PC-3 (cell line): ENCODE measurements at regions not wholly inside any gene's neighbourhood (a gene's known extent, or its start where the extent isn't known, plus 50 kb on each side); places are given as distances from the start of the nearest gene placed in this dataset.

ENCODE experiments used
- ATAC-seq: fragments of 200-7000 bp; cut with Tn5 transposase; 2 replicates; pipeline ENCODE4 v1.9.1; 2020; ENCODE audit warnings: mild to moderate bottlenecking, moderate library complexity
- BruUV-seq: library from RNA; stranded (reverse); fragments of 400-500 nt; replicated peaks from 2 replicates; lab custom pipeline; 2021; lab: Mats Ljungman, UMichigan
- CTCF ChIA-PET: fragments of 300-600 bp; sonication (Branson Sonifier 250); formaldehyde crosslinking; loops from one replicate; lab custom pipeline; 2022; ENCODE audit warnings: antibody characterized with exemption; lab: Charles Lee
- POLR2A ChIA-PET: fragments of 300-600 bp; sonication (Branson Sonifier 250); formaldehyde crosslinking; loops from one replicate; lab custom pipeline; 2022; ENCODE audit warnings: antibody characterized with exemption; ENCODE audit not compliant: unreplicated experiment; lab: Charles Lee
- DNase-seq: peaks from one replicate; pipeline ENCODE4 v3.0.0-alpha.2; 2015
- H2AFZ ChIP-seq: fragments of 300-600 bp; sonication (generic); 2 replicates; pipeline ENCODE4 v1.6.0; 2016; ENCODE audit warnings: antibody characterized with exemption, low read length
- H3F3A ChIP-seq: fragments of 300-600 bp; sonication (generic); one replicate; pipeline ENCODE4 v1.6.0; 2017; ENCODE audit warnings: antibody characterized with exemption, low read length, control low read depth, mild to moderate bottlenecking; ENCODE audit not compliant: unreplicated experiment
- H3K27ac ChIP-seq: fragments of 300-600 bp; sonication (generic); 2 replicates; pipeline ENCODE4 v1.5.1; 2016; ENCODE audit warnings: mild to moderate bottlenecking, low read length
- H3K27me3 ChIP-seq: fragments of 300-600 bp; sonication (generic); 2 replicates; pipeline ENCODE4 v1.6.1; 2016; ENCODE audit warnings: low read length, mixed read lengths
- H3K36me3 ChIP-seq: fragments of 300-600 bp; sonication (generic); 2 replicates; pipeline ENCODE4 v1.6.1; 2016; ENCODE audit warnings: low read depth, mixed run types, low read length, mixed read lengths
- H3K4me1 ChIP-seq: fragments of 300-600 bp; sonication (generic); 2 replicates; pipeline ENCODE4 v1.5.1; 2016; ENCODE audit warnings: low read length; ENCODE audit not compliant: insufficient read depth
- H3K4me2 ChIP-seq: fragments of 300-600 bp; sonication (generic); 2 replicates; pipeline ENCODE4 v1.6.0; 2016; ENCODE audit warnings: low read length
- H3K4me3 ChIP-seq: fragments of 300-600 bp; sonication (generic); 2 replicates; pipeline ENCODE4 v1.5.1; 2016; ENCODE audit warnings: mild to moderate bottlenecking, low read length, mixed read lengths
- H3K79me2 ChIP-seq: fragments of 300-600 bp; sonication (generic); 2 replicates; pipeline ENCODE4 v1.6.1; 2017; ENCODE audit warnings: low read length, mixed read lengths
- H3K9ac ChIP-seq: fragments of 300-600 bp; sonication (generic); 2 replicates; pipeline ENCODE4 v1.6.0; 2016; ENCODE audit warnings: mild to moderate bottlenecking, low read length
- H3K9me2 ChIP-seq: fragments of 300-600 bp; sonication (generic); replicated peaks from 2 replicates; pipeline ENCODE4 v1.6.1; 2016; ENCODE audit warnings: mixed run types, low read length, mixed read lengths
- H3K9me3 ChIP-seq: fragments of 300-600 bp; sonication (generic); 2 replicates; pipeline ENCODE4 v1.6.1; 2016; ENCODE audit warnings: low read length, mixed read lengths
- H4K20me1 ChIP-seq: fragments of 300-600 bp; sonication (generic); 2 replicates; pipeline ENCODE4 v1.6.1; 2016; ENCODE audit warnings: low read length, mixed read lengths
- CTCF ChIP-seq: fragments of 300-600 bp; sonication (generic); conservative IDR thresholded peaks from 2 replicates; pipeline ENCODE4 v1.5.1; 2017; ENCODE audit warnings: antibody characterized with exemption, low read depth, mild to moderate bottlenecking, low read length
- EZH2 ChIP-seq: fragments of 300-600 bp; sonication (generic); IDR thresholded peaks from one replicate; pipeline ENCODE4 v1.6.1; 2017; ENCODE audit warnings: antibody characterized with exemption, mild to moderate bottlenecking, low read length; ENCODE audit not compliant: unreplicated experiment
- EZH2phosphoT487 ChIP-seq: fragments of 300-600 bp; sonication (generic); IDR thresholded peaks from 2 replicates; pipeline ENCODE4 v1.6.1; 2018; ENCODE audit warnings: mild to moderate bottlenecking, antibody characterized with exemption, low read length, borderline replicate concordance
- intact Hi-C: fragments of 100-400 bp; cut with micrococcal nuclease; formaldehyde crosslinking; loops from 2 replicates; pipeline ENCODE4 v1.9.0; 2023

GRCh38 chr10:15462253-15462897, 91.3 kb upstream of the FAM171A1 start:
- H3K4me3 ChIP-seq: no peak overlapping the region
- TF ChIP-seq EZH2: no peak
- TF ChIP-seq CTCF: no peak
- TF ChIP-seq EZH2phosphoT487: no peak
- no peaks in the 10 kb centered on the region for H3K4me1 ChIP-seq
- intact Hi-C loops: no loop called here
- DNase-seq (no peak), ATAC-seq (no peak)
- H3K79me2 ChIP-seq: no peaks in the 10 kb centered on the region
- H3K36me3 ChIP-seq: no peaks in the 10 kb centered on the region
- CTCF ChIA-PET: no interaction called here
- no peaks in the 10 kb centered on the region for H3K9me3 ChIP-seq
- no peak overlapping the region for H3K4me2 ChIP-seq
- no peak overlapping the region for H3K9ac ChIP-seq
- H2AFZ ChIP-seq: no peak overlapping the region
- no peaks in the 10 kb centered on the region for H4K20me1 ChIP-seq
- no TSS peak for BruUV-seq
- H3K27me3 ChIP-seq: no peaks in the 10 kb centered on the region
- no peaks in the 10 kb centered on the region for H3K9me2 ChIP-seq
- H3F3A ChIP-seq: no peaks in the 10 kb centered on the region
- POLR2A ChIA-PET: no interaction called here
- no peak overlapping the region for H3K27ac ChIP-seq

- BruUV-seq: no TSS peak
- Histone ChIP-seq H3K9me2 (no peaks in the 10 kb centered on the region), H2AFZ (no peak overlapping the region), H3K4me1 (no peaks in the 10 kb centered on the region), H3F3A (no peaks in the 10 kb centered on the region), H3K27ac (no peak overlapping the region), H3K27me3 (no peaks in the 10 kb centered on the region), H3K36me3 (no peaks in the 10 kb centered on the region), H3K4me2 (no peak overlapping the region), H3K9me3 (no peaks in the 10 kb centered on the region), H3K79me2 (no peaks in the 10 kb centered on the region), H4K20me1 (no peaks in the 10 kb centered on the region), H3K9ac (no peak overlapping the region), H3K4me3 (no peak overlapping the region)
- CTCF ChIA-PET: interaction anchor here (0.6 kb wide), 1 partner anchor 775 kb away, joined by 4 read pairs; no protein-coding TSS in a partner anchor
- peak; percentile 87 for ATAC-seq
- intact Hi-C loops: no loop called here
- TF ChIP-seq EZH2phosphoT487 (no peak), CTCF (peak; percentile 56)
- POLR2A ChIA-PET: no interaction called here
- peak; percentile 65 for DNase-seq
These were observed 90.4 kb upstream of the FAM171A1 start for GRCh38 chr10:15461353-15462108.

- Histone ChIP-seq H3K36me3 (no peaks in the 10 kb centered on the region), H2AFZ (no peak overlapping the region), H3K79me2 (no peaks in the 10 kb centered on the region), H3K9me3 (no peaks in the 10 kb centered on the region), H3K4me3 (no peak overlapping the region), H3K4me2 (no peak overlapping the region), H3K27ac (no peak overlapping the region), H3K9me2 (no peaks in the 10 kb centered on the region), H3F3A (no peaks in the 10 kb centered on the region), H3K4me1 (no peaks in the 10 kb centered on the region), H4K20me1 (no peaks in the 10 kb centered on the region), H3K27me3 (no peaks in the 10 kb centered on the region), H3K9ac (no peak overlapping the region)
- CTCF ChIA-PET: interaction anchor here (0.6 kb wide), 1 partner anchor 774 kb away, joined by 4 read pairs; no protein-coding TSS in a partner anchor
- POLR2A ChIA-PET: no interaction called here
- no TSS peak for BruUV-seq
- intact Hi-C loops: no loop called here
- ATAC-seq (no peak), DNase-seq (no peak)
- TF ChIP-seq CTCF: no peak
- TF ChIP-seq EZH2: no peak
- no peak for TF ChIP-seq EZH2phosphoT487
These were observed 89.6 kb upstream of the FAM171A1 start for GRCh38 chr10:15460661-15461060.
